Stimulated activated naive CD8-positive, alpha-beta T cell treated with anti-CD3 and anti-CD28 coated beads, Interleukin-15, Interleukin-2, amounts not matched to agents 100 ng/mL and 50 ng/mL, for 24 hours (primary cell): ENCODE measurements at regions not wholly inside any gene's neighbourhood (a gene's known extent, or its start where the extent isn't known, plus 50 kb on each side); places are given as distances from the start of the nearest gene placed in this dataset.

Experiments
- H3K27ac Mint-ChIP-seq: one replicate; pipeline ENCODE4 v1.8.0; 2021; ENCODE audit warnings: mild to moderate bottlenecking, mixed read lengths
- H3K27me3 Mint-ChIP-seq: one replicate; pipeline ENCODE4 v1.8.0; 2021; ENCODE audit warnings: mixed read lengths
- H3K36me3 Mint-ChIP-seq: one replicate; pipeline ENCODE4 v1.8.0; 2021; ENCODE audit warnings: low read depth, mixed read lengths
- H3K4me1 Mint-ChIP-seq: one replicate; pipeline ENCODE4 v1.8.0; 2021; ENCODE audit warnings: low read depth, mixed read lengths
- H3K4me3 Mint-ChIP-seq: one replicate; pipeline ENCODE4 v1.8.0; 2021; ENCODE audit warnings: mild to moderate bottlenecking, mixed read lengths
- H3K9me3 Mint-ChIP-seq: one replicate; pipeline ENCODE4 v1.8.0; 2021; ENCODE audit warnings: mixed read lengths

DNA sequence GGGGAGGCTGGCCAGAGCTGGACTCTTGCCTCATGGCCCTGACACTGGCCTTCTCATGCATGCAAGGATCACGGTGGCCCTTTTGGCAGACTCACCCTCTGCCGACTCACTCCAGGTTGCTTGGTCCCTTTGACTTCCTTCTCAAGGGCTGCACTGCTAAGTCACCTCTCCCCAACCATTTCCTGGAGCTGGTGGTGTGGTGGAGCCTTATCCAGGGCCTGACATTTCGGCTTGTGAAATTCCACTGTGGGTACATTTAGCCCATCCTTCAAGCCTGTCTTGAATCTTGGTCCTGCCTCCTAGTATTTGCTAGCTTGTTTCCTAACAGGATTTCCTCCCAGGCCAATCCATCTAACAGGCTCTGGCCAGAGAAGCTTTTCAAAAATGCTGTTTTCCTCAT lies 52.6 kb upstream of the JUN start:
- Mint-ChIP-seq H3K9me3 (no peaks in the 10 kb centered on the region), H3K4me1 (no peaks in the 10 kb centered on the region), H3K36me3 (no peaks in the 10 kb centered on the region), H3K27me3 (no peaks in the 10 kb centered on the region), H3K4me3 (no peak overlapping the region), H3K27ac (no peak overlapping the region)

DNA sequence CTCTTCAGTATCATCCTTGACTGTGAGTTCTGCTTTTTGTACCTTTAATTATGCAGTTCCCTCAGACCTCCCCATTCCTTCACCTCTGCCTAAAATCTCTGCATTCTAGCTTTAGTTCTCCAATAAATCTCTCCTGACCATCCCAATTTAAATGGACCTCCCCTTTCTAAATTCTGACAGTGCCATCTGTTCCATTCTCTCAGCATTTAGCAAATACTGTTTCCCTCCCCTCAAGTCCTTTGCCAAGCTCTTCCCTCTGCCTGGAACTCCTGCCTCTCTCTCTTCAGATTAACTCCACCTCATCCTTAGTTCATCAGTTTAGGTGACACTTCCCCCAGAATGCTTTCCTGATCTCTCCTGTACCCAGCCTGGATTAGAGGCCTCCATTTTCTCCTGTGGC lies 54.0 kb upstream of the JUN start:
- Mint-ChIP-seq H3K27ac (no peak overlapping the region), H3K4me1 (no peaks in the 10 kb centered on the region), H3K4me3 (no peak overlapping the region), H3K9me3 (no peaks in the 10 kb centered on the region), H3K27me3 (no peaks in the 10 kb centered on the region), H3K36me3 (no peaks in the 10 kb centered on the region)

DNA sequence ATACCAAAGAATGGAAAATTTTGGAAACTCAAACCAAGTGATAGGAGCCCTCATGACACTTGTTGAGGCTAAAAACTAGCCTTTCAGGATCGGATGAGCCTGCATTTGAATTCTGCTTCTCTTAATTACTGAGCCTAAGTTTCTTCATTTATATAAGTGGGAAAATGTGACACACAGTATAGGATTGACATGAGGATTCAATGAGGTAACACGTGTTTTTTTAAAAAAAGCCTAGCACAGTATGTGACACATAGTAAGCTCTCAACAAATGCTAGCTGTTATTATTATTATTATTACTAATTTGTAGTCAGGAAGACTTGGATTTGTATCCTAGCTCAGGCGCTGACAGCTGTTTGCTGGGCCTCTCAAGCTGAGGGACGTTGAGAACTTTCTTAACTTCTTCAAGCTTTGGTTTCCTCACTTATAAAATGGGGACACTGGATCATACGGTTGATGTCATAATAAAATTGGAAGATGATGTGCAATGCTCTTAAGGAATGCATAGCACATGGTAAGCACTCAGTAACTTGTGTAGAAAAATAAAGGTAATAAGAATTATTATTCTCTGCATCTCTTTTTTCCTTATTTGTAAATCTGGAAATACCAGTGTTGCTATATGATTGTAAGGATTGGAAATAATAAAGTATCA lies 55.4 kb upstream of the JUN start:
- H3K4me3 Mint-ChIP-seq = no peak overlapping the region
- H3K9me3 Mint-ChIP-seq = no peaks in the 10 kb centered on the region
- no peaks in the 10 kb centered on the region for H3K27me3 Mint-ChIP-seq

DNA sequence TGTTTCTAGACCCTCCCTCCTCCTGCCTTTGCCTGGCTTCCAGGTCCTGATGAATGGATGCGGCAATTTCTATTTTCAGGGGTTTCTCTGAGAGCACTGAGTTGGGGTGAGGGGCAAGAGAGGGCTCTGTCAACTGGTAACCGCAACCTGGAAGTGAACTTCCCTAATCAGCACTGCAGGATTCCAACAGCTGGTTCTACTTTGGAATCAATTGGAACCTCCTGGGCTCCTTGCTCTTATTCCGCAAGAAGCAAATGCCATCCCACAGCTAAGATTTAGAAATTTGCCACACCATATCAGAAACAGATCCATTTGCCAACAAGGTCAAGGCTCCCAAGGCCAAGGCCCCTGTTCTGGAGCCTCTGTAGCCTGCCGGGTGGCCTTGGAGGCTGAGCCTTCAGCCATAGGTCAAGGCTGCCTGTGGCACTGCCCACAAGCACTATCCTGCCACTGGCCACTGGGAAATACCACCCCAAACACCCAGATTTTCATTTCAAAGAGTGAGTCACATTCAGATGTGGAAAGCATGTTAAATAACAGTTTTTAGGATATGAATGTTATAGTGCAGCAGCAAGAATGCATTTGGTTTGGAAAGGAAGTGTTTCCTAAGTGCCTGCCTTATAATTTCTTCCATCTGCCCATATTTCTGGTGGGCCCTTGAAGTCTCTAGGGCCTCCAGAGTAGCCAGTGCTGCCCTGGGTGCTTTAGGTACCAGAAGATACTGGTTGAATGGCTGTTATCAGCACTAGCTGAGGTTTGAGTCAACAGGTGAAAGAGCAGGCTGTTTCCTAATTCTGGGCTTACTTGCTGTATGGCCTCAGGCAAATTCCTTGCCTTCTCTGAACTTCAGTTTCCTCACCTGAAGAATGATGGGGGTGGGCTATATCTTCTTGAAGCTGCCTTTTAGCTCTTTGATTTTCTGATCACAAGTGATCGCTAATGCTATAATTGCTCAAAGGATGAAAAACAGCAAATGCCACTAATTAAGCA lies 56.3 kb upstream of the JUN start:
- no peaks in the 10 kb centered on the region for H3K27me3 Mint-ChIP-seq
- no peak overlapping the region for H3K4me3 Mint-ChIP-seq
- no peaks in the 10 kb centered on the region for H3K9me3 Mint-ChIP-seq
- no peak overlapping the region for H3K27ac Mint-ChIP-seq
- no peaks in the 10 kb centered on the region for H3K36me3 Mint-ChIP-seq
- no peaks in the 10 kb centered on the region for H3K4me1 Mint-ChIP-seq

More for the DNA sequence above, 55.4 kb upstream of the JUN start:
- no peaks in the 10 kb centered on the region for H3K36me3 Mint-ChIP-seq
- H3K27ac Mint-ChIP-seq = no peak overlapping the region
- H3K4me1 Mint-ChIP-seq = no peaks in the 10 kb centered on the region

DNA sequence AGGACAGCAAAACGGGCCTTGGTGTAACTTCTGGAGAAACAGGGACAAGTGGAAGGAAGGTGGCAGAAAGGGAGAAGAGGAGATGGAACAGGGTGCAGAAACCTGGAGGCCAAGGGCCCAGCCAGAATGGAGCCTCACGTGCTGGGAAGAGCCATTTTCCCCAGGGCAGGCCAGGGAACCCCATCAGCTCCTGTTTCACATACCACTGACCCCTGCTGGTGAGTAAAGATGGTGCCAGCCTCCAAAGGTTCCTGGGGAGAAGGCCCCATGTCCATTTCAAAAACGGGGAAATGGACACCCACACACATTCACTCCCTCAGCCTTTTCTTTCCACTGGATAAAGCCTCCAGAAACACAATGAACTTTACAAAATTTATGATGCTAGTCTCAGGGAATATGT lies 57.6 kb upstream of the JUN start:
- no peaks in the 10 kb centered on the region for H3K9me3 Mint-ChIP-seq
- H3K36me3 Mint-ChIP-seq = no peaks in the 10 kb centered on the region
- H3K27me3 Mint-ChIP-seq = no peaks in the 10 kb centered on the region
- H3K27ac Mint-ChIP-seq = no peak overlapping the region
- no peaks in the 10 kb centered on the region for H3K4me1 Mint-ChIP-seq
- no peak overlapping the region for H3K4me3 Mint-ChIP-seq

DNA sequence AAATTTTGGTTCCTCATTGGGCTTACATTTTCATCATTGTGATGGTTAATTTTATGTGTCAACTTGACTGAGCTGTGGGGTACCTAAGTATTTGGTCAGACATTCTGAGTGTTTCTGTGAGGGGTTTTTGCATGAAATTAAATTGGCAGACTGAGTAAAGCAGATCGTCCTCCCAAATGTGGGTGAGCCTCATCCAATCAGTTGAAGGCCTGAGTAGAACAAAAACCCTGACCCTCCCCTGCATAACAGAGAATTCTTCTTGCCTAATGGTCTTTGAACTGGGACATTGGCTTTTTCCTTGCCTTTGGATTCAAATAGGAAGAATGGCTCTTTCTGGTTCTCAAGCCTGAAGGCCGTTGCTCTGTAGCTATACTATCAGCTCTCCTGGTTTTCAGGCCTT lies 59.1 kb upstream of the JUN start:
- Mint-ChIP-seq H3K4me1 (no peaks in the 10 kb centered on the region), H3K27me3 (no peaks in the 10 kb centered on the region), H3K27ac (no peak overlapping the region), H3K4me3 (no peak overlapping the region), H3K9me3 (no peaks in the 10 kb centered on the region), H3K36me3 (no peaks in the 10 kb centered on the region)

DNA sequence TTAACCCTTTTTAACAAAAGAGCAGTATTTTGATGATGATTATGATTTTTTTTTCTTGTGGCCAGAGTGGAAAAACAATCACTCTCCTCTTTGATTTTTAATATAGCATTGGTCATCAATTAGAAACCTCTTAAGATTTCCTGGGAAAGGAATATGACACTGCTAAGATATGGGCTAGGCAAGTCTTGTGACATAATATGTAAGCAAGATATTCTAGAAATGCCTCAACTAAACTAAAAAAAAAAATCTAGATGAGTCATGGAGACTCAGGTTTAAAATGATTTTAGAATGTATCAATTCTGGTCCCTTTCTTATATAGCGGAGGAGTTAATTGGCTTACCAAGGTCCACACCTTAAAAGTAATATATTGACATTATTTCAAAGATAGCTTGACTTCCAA lies 60.3 kb upstream of the JUN start:
- Mint-ChIP-seq H3K27ac (no peak overlapping the region), H3K36me3 (no peaks in the 10 kb centered on the region), H3K9me3 (no peaks in the 10 kb centered on the region), H3K4me3 (no peak overlapping the region), H3K4me1 (no peaks in the 10 kb centered on the region), H3K27me3 (no peaks in the 10 kb centered on the region)

DNA sequence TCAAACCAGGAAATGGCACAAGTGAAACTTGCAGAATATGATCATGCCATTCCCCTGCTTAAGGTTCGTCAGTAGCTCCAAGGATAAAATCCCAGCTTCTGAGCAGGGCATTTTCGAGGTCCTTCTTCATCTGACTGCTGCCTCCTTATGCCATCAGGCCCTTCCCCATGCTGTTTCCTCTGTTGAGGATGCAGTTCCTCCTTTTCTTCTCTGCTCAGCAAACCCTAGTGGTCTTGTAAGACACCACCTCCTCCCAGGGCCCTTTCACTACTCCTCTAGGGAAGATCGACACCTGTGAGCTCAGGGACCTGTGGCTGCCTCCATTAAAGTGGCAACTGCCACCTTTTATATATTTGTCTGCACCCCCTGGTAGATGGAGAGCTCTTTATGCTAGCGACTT lies 62.1 kb upstream of the JUN start:
- no peak overlapping the region for H3K27ac Mint-ChIP-seq
- H3K4me1 Mint-ChIP-seq = no peaks in the 10 kb centered on the region
- no peaks in the 10 kb centered on the region for H3K36me3 Mint-ChIP-seq
- no peak overlapping the region for H3K4me3 Mint-ChIP-seq
- no peaks in the 10 kb centered on the region for H3K9me3 Mint-ChIP-seq
- H3K27me3 Mint-ChIP-seq = no peaks in the 10 kb centered on the region

DNA sequence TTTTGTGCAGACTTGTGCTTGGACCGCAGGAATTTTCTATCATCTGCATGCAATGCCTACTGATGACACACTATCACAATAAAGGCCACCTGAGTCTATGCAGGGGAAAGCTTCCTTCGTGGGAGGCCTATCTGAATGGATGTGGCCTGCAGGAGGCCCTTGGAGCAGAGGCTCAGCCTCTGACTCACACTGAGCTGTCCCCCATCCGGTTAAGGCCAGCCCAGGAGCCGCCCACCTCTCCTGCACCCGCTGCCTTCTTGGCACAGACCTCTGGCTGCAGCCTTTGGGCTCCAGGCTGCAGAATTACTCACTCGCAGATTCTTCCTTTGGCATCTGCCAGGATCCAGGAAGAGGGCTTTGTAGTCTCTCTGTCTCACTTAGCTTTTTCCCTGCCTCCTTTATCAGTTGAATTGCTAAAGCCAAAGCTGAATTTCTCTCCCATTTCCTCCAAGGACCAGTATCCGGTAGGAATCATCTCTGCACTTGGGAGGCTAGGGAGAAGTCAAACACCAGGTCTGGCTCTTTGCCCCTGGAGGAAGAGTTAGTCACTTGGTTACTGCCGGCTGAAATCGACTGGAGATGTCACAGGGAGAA lies 65.1 kb upstream of the JUN start:
- Mint-ChIP-seq H3K36me3 (no peaks in the 10 kb centered on the region), H3K27me3 (no peaks in the 10 kb centered on the region), H3K4me1 (no peaks in the 10 kb centered on the region), H3K27ac (no peak overlapping the region), H3K9me3 (no peaks in the 10 kb centered on the region), H3K4me3 (no peak overlapping the region)

DNA sequence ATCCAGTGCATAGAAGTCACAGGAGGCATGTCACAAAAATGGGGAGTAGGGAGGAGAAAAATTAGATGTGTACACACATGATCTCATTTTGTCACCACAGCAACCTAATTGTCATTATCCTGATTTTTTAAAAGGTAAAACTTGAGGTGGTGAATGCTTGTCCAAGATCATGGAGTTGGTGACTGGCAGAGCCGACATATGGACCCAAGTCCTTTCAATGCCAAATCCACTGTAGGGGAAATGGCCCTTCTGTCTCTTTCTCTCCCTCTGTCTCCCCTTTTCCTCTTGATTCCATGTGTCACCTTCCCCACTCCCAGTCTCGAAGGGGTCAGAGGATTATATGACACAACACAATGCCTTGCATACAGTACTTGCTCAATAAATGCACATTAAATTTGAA lies 65.7 kb upstream of the JUN start:
- H3K9me3 Mint-ChIP-seq = no peaks in the 10 kb centered on the region
- no peaks in the 10 kb centered on the region for H3K36me3 Mint-ChIP-seq
- no peak overlapping the region for H3K27ac Mint-ChIP-seq
- no peak overlapping the region for H3K4me3 Mint-ChIP-seq
- peaks cover 3% of the 10 kb centered on the region for H3K4me1 Mint-ChIP-seq
- no peaks in the 10 kb centered on the region for H3K27me3 Mint-ChIP-seq

DNA sequence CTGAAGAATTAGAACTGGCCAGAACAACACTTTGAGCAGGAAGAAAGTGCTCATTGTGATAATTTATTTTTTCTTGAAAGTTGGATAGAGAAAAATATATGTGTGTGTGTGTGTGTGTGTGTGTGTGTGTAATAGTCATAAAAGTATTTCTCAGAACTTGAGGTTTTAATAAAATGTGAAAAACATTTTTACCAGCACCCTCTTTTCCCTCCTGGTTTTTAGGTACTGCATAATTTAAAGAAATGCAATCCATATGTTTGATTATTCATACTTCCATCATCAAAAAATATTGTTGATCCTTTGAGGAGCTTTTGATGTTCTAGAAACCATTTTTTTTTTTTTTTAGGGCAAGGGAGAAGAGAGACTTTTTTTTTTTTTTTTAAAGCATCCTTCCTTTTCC lies 66.8 kb upstream of the JUN start:
- Mint-ChIP-seq H3K27ac (no peak overlapping the region), H3K4me3 (no peak overlapping the region), H3K27me3 (no peaks in the 10 kb centered on the region), H3K9me3 (no peaks in the 10 kb centered on the region), H3K36me3 (no peaks in the 10 kb centered on the region), H3K4me1 (peaks cover 13% of the 10 kb centered on the region)

DNA sequence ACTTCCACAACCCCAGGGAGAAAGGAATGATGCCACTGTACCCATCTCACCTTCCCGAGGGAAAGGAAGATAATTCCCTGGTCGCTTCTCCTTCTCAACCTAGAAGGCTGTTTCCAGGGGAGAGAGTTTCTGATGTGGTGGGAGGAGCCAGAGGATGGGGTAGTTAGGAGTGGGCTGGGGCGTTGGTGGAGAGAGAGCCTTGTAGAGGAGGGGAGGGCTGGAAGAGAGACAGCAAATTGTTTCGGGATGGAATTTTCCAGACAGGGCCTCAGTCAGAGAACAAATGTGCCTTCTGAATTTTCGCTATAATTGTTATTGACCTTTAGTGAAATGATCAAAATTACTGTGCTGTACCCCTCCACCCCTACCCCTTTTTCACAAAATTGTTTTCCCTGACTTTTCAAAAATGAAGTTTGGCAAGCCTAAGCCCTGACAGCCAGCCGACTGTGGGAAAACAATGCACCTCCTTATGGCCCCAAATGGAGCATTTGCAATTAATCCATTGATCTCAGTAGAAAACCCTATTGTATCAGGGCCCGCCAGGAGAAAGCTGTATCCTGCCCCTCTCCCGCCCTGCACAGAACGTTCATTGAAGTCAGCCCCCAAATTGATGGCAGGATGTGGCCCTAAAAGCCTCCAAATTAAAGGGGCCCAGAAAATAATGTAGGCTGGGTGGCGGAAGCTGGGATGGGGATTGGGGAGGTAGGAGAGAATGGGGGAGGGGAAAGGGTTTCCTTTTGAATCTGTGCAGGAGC lies 69.1 kb upstream of the JUN start:
- Mint-ChIP-seq H3K36me3 (no peaks in the 10 kb centered on the region), H3K4me3 (no peak overlapping the region), H3K27me3 (no peaks in the 10 kb centered on the region), H3K9me3 (no peaks in the 10 kb centered on the region), H3K27ac (no peak overlapping the region), H3K4me1 (peaks cover 29% of the 10 kb centered on the region)

DNA sequence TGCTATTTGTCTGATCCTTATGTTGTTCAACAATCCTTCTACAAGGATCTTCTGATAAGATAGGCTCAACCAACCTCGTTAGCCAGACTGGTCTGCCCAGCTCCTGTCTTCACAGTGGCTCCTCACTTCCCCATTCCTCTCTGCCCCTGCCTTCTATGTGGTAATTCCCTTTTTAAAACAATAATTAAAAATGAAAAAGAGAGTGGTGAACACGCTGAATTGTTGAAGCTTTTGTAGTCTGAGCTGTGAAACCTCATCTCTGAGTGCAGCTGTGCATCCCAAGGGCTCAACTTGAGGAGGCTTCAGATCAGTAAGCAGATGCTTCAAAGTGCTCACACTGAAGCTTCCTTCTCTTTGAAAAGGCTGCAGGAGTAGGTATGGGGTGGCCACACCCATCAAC lies 70.7 kb upstream of the JUN start:
- Mint-ChIP-seq H3K9me3 (no peaks in the 10 kb centered on the region), H3K27me3 (no peaks in the 10 kb centered on the region), H3K27ac (no peak overlapping the region), H3K36me3 (no peaks in the 10 kb centered on the region), H3K4me1 (peaks cover 44% of the 10 kb centered on the region), H3K4me3 (no peak overlapping the region)

DNA sequence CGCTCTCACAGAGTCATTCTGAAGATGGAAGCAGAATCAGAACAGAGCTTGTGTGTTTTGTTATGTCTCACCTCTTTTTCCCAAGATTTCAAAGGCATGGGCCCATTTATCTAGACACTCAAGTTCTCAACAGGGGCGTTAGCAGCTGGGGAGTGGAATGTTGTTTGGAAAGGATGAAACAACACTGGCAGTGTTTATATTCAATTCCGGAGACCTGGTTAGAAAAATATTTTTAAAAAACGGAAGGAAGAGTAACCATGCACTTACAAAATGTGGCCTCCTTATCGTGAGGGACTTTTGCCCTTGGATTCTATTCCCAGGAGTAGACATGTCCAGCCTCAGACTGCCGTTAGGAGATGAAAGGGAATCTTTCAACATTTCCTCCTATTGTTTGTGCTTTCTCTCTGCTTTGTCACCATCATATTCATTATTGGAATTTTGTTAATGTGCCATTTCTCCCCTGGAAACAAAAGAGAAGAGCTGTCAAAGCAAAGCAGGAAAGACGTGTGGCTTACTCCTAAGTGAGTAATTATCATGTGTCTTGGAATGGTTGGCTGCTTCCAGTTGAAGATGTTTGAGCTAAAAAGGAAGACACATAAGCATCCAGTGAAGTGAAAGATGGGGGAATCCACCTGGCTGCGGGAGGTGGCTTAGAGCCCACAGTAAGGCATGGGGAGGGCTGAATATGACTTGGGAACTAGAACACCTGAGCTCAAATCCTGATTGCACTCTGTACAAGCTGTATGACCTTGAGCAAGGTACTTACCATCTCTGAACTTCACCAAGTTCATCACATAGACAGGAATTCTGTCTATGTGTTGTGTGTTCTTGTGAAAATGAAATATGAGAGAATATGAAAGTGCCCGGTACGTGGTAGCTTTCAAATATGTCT lies 71.7 kb upstream of the JUN start:
- no peak overlapping the region for H3K4me3 Mint-ChIP-seq
- H3K27me3 Mint-ChIP-seq = no peaks in the 10 kb centered on the region
- no peaks in the 10 kb centered on the region for H3K9me3 Mint-ChIP-seq
- H3K36me3 Mint-ChIP-seq = no peaks in the 10 kb centered on the region
- no peak overlapping the region for H3K27ac Mint-ChIP-seq
- H3K4me1 Mint-ChIP-seq = peaks cover 51% of the 10 kb centered on the region
